Endothelial cell of umbilical vein (primary cell): ENCODE measurements at regions not wholly inside any gene's neighbourhood (a gene's known extent, or its start where the extent isn't known, plus 50 kb on each side); places are given as distances from the start of the nearest gene placed in this dataset.

Source experiments
- BruUV-seq: library from RNA; stranded (reverse); fragments of 400-500 nt; replicated peaks from 2 replicates; lab custom pipeline; 2021; lab: Mats Ljungman, UMichigan
- CTCF ChIA-PET: fragments of 300-600, 350-600 bp; sonication (Branson Sonifier 250); formaldehyde crosslinking; loops from one replicate; lab custom pipeline; 2021; ENCODE audit warnings: antibody characterized with exemption, inconsistent platforms; lab: Charles Lee
- POLR2A ChIA-PET: fragments of 300-600, 350-600 bp; sonication (Branson Sonifier 250); formaldehyde crosslinking; loops from one replicate; lab custom pipeline; 2021; ENCODE audit warnings: antibody characterized with exemption, inconsistent platforms; lab: Charles Lee
- DNase-seq: peaks from one replicate; pipeline ENCODE4 v3.0.0-alpha.2; 2011; ENCODE audit warnings: low read depth, low spot score
- FAIRE-seq: peaks from 2 replicates; lab custom pipeline; 2011; peaks lifted over from hg19 to GRCh38; lab: Jason Lieb, UNC
- H2AFZ ChIP-seq: 2 replicates; pipeline ENCODE4 v1.6.0; 2012; ENCODE audit warnings: low read depth, low read length, control low read depth, inconsistent platforms
- H3K27ac ChIP-seq: 2 replicates; pipeline ENCODE4 v1.5.1; 2011; ENCODE audit warnings: low read depth, mild to moderate bottlenecking, control low read depth, low read length, moderate library complexity; ENCODE audit not compliant: insufficient read depth
- H3K27me3 ChIP-seq, 2 experiments: 2 replicates each; pipeline versions ENCODE4 v1.6.0 to v1.6.1; 2011; ENCODE audit warnings: low read length in 2 of 2, mixed read lengths in 1 of 2; ENCODE audit not compliant: control insufficient read depth in 2 of 2, insufficient read depth in 2 of 2
- H3K36me3 ChIP-seq, 2 experiments: 2 replicates in 1 of 2; 3 replicates in 1 of 2; pipeline ENCODE4 v1.5.1; 2011; ENCODE audit warnings: low read length in 2 of 2, mild to moderate bottlenecking in 1 of 2, moderate library complexity in 1 of 2; ENCODE audit not compliant: control insufficient read depth in 2 of 2, insufficient read depth in 2 of 2; ENCODE audit errors: extremely low read depth in 1 of 2
- H3K4me1 ChIP-seq: 3 replicates; pipeline ENCODE4 v1.5.1; 2011; ENCODE audit warnings: mild to moderate bottlenecking, low read length; ENCODE audit not compliant: control insufficient read depth, insufficient read depth; ENCODE audit errors: extremely low read depth
- H3K4me2 ChIP-seq: 2 replicates; pipeline ENCODE4 v1.6.1; 2011; ENCODE audit warnings: low read length, control low read depth, mixed read lengths; ENCODE audit not compliant: insufficient read depth
- H3K4me3 ChIP-seq, 3 experiments: fragments of 200-600 bp in 1 of 3; sonication (generic), shearing (Covaris generic) in 1 of 3; replicated peaks in 1 of 3; 2 replicates each; pipeline ENCODE4 v1.5.1; 2011 to 2016; ENCODE audit warnings: control low read depth in 3 of 3, low read length in 3 of 3, mild to moderate bottlenecking in 2 of 3, inconsistent platforms in 1 of 3, low read depth in 1 of 3, moderate library complexity in 1 of 3; ENCODE audit not compliant: insufficient read depth in 1 of 3
- H3K79me2 ChIP-seq: 2 replicates; pipeline ENCODE4 v1.6.0; 2012; ENCODE audit warnings: low read length, inconsistent platforms; ENCODE audit not compliant: control insufficient read depth, insufficient read depth
- H3K9ac ChIP-seq: replicated peaks from 2 replicates; pipeline ENCODE3; 2011; ENCODE audit warnings: low read length, control low read depth; ENCODE audit not compliant: insufficient read depth; ENCODE audit errors: extremely low read depth
- H3K9me1 ChIP-seq: replicated peaks from 3 replicates; pipeline ENCODE4 v1.6.0; 2011; ENCODE audit warnings: mild to moderate bottlenecking, low read length; ENCODE audit not compliant: control insufficient read depth, insufficient read depth; ENCODE audit errors: extremely low read depth
- H3K9me3 ChIP-seq: replicated peaks from 2 replicates; pipeline ENCODE4 v1.5.1; 2012; ENCODE audit warnings: low read length, inconsistent platforms; ENCODE audit not compliant: control insufficient read depth, insufficient read depth
- H4K20me1 ChIP-seq: replicated peaks from 2 replicates; pipeline ENCODE3; 2011; ENCODE audit warnings: mild to moderate bottlenecking, low read length; ENCODE audit not compliant: control insufficient read depth, insufficient read depth; ENCODE audit errors: extremely low read depth
- CTCF ChIP-seq, 2 donors: IDR thresholded peaks; 1 replicate in 1 of 2; 2 replicates in 1 of 2; pipeline ENCODE4 v1.5.1; 2011; ENCODE audit warnings: low read length in 2 of 2, mild to moderate bottlenecking in 2 of 2, moderate library complexity in 2 of 2, control low read depth in 1 of 2, inconsistent platforms in 1 of 2, low read depth in 1 of 2; ENCODE audit not compliant: insufficient read depth in 1 of 2; ENCODE audit errors: extremely low read depth in 1 of 2
- EZH2 ChIP-seq: IDR thresholded peaks from 2 replicates; pipeline ENCODE4 v1.6.1; 2012; ENCODE audit warnings: borderline replicate concordance, low read depth, mild to moderate bottlenecking, moderate library complexity, low read length, inconsistent platforms; ENCODE audit not compliant: severe bottlenecking
- FOS ChIP-seq: IDR thresholded peaks from 2 replicates; pipeline ENCODE4 v1.6.1; 2011; ENCODE audit warnings: mild to moderate bottlenecking, low read length, moderate library complexity, borderline replicate concordance; ENCODE audit not compliant: insufficient read depth
- GATA2 ChIP-seq: IDR thresholded peaks from 2 replicates; pipeline ENCODE4 v1.7.0; 2011; ENCODE audit warnings: low read depth, mild to moderate bottlenecking, moderate library complexity, mixed read lengths, low read length; ENCODE audit not compliant: insufficient read length, insufficient read depth
- JUN ChIP-seq: IDR thresholded peaks from 2 replicates; pipeline ENCODE4 v1.6.1; 2011; ENCODE audit warnings: borderline replicate concordance, low read depth; ENCODE audit not compliant: insufficient read length, insufficient read depth
- MAX ChIP-seq: IDR thresholded peaks from 2 replicates; pipeline ENCODE4 v1.6.1; 2011; ENCODE audit not compliant: insufficient read depth, insufficient read length
- MYC ChIP-seq: IDR thresholded peaks from one replicate; pipeline ENCODE4 v1.6.1; 2011; ENCODE audit warnings: mild to moderate bottlenecking, low read depth, low read length
- POLR2A ChIP-seq: IDR thresholded peaks from 2 replicates; pipeline ENCODE4 v1.6.1; 2012; ENCODE audit warnings: low read depth, mild to moderate bottlenecking, control low read depth, low read length
- POLR2AphosphoS5 ChIP-seq: IDR thresholded peaks from 2 replicates; pipeline ENCODE4 v1.6.1; 2012; ENCODE audit warnings: low read depth, mild to moderate bottlenecking, control low read depth, low read length, moderate library complexity; ENCODE audit not compliant: insufficient read depth
- dilution Hi-C: fragments of 300-500 bp; cut with MboI; formaldehyde crosslinking; loops from one replicate; pipeline ENCODE4 v1.15.0; 2019; ENCODE audit warnings: low sequenced_read_pairs; ENCODE audit not compliant: extremely low pct_ligation_motif_present
- intact Hi-C: fragments of 100-400 bp; cut with micrococcal nuclease; formaldehyde crosslinking; loops from one replicate; pipeline ENCODE4 v1.10.0; 2022

GRCh38 chr4:31998807-31999206 is 1278.6 kb downstream of the PCDH7 start:
- no peaks in the 10 kb centered on the region for H3K27me3 ChIP-seq
- no peaks in the 10 kb centered on the region for H3K36me3 ChIP-seq
- intact Hi-C loops (no loop called here), dilution Hi-C loops (no loop called here)
- CTCF ChIA-PET: interaction anchor here (1.4 kb wide), 1 partner anchor 19 kb away, joined by 3 read pairs; no protein-coding TSS in a partner anchor
- no peak overlapping the region for H2AFZ ChIP-seq
- no peak overlapping the region for H3K9ac ChIP-seq
- no peaks in the 10 kb centered on the region for H3K9me3 ChIP-seq
- H3K27ac ChIP-seq: no peak overlapping the region
- DNase-seq: no peak
- H3K79me2 ChIP-seq: no peaks in the 10 kb centered on the region
- H3K9me1 ChIP-seq: no peaks in the 10 kb centered on the region
- H3K4me2 ChIP-seq: no peak overlapping the region
- no peak for TF ChIP-seq JUN
- no peak for TF ChIP-seq POLR2AphosphoS5
- no peak for TF ChIP-seq MAX
- TF ChIP-seq FOS: no peak
- TF ChIP-seq CTCF (IDR thresholded peaks at IDR 0.05; ENCODE audit: extremely low read depth in 1 of 2, insufficient read depth in 1 of 2, low read depth in 1 of 2, low read length in 2 of 2): no peak
- TF ChIP-seq EZH2: no peak
- TF ChIP-seq POLR2A: no peak
- TF ChIP-seq MYC: no peak
- no peak for TF ChIP-seq GATA2
- H4K20me1 ChIP-seq: no peaks in the 10 kb centered on the region
- no peak for FAIRE-seq
- POLR2A ChIA-PET: no interaction called here
- no peak overlapping the region for H3K4me3 ChIP-seq
- H3K4me1 ChIP-seq: no peaks in the 10 kb centered on the region
- no TSS peak for BruUV-seq
